ENCODE measurements at regions not wholly inside any gene's neighbourhood (a gene's known extent, or its start where the extent isn't known, plus 50 kb on each side); places are given as distances from the start of the nearest gene placed in this dataset.

GRCh38 chr1:232364654-232365382, 265.1 kb downstream of the SIPA1L2 start:
- no peak overlapping the region for H3K4me3 Mint-ChIP-seq
- Histone ChIP-seq H3K36me3 (ENCODE audit: control insufficient read depth, insufficient read depth, low read length) (no peaks in the 10 kb centered on the region), H3K9me3 (ENCODE audit: control insufficient read depth, low read length) (peaks cover 7% of the 10 kb centered on the region), H3K9ac (ENCODE audit: extremely low read depth, low read length, poor library complexity, severe bottlenecking) (no peak overlapping the region), H3K27ac (ENCODE audit: low read depth, low read length) (no peak overlapping the region), H3K4me1 (ENCODE audit: control insufficient read depth, insufficient read depth, low read length) (peaks cover 3% of the 10 kb centered on the region), H3K27me3 (ENCODE audit: control insufficient read depth, insufficient read depth, low read length, poor library complexity, severe bottlenecking) (no peaks in the 10 kb centered on the region), H3K4me3 (ENCODE audit: low read length) (no peak overlapping the region)
- no peaks in the 10 kb centered on the region for H3K27me3 Mint-ChIP-seq (ENCODE audit: insufficient read depth)
- no peak overlapping the region for H3K27ac Mint-ChIP-seq
- no peaks in the 10 kb centered on the region for H3K9me3 Mint-ChIP-seq
- no peak for TF ChIP-seq CTCF (conservative IDR thresholded peaks at IDR 0.05)
- WGBS, 2 experiments (ENCODE audit: insufficient coverage in 1 of 2, insufficient read length in 1 of 2): 92 to 100% methylated on average over 2 to 3 of the region's 3 CpGs
- peaks cover 7% of the 10 kb centered on the region for H3K4me1 Mint-ChIP-seq
- no peak for DNase-seq
- H3K36me3 Mint-ChIP-seq (ENCODE audit: low read depth): no peaks in the 10 kb centered on the region

- TF ChIP-seq CTCF (conservative IDR thresholded peaks at IDR 0.05): no peak
- no peaks in the 10 kb centered on the region for H3K36me3 Mint-ChIP-seq (ENCODE audit: low read depth)
- H3K9me3 Mint-ChIP-seq: no peaks in the 10 kb centered on the region
- no peak overlapping the region for H3K4me3 Mint-ChIP-seq
- Histone ChIP-seq H3K9ac (ENCODE audit: extremely low read depth, low read length, poor library complexity, severe bottlenecking) (no peak overlapping the region), H3K27ac (ENCODE audit: low read depth, low read length) (no peak overlapping the region), H3K36me3 (ENCODE audit: control insufficient read depth, insufficient read depth, low read length) (no peaks in the 10 kb centered on the region), H3K9me3 (ENCODE audit: control insufficient read depth, low read length) (peaks cover 8% of the 10 kb centered on the region), H3K27me3 (ENCODE audit: control insufficient read depth, insufficient read depth, low read length, poor library complexity, severe bottlenecking) (no peaks in the 10 kb centered on the region), H3K4me3 (ENCODE audit: low read length) (no peak overlapping the region), H3K4me1 (ENCODE audit: control insufficient read depth, insufficient read depth, low read length) (peaks cover 3% of the 10 kb centered on the region)
- 83 to 91% methylated on average over 1 to 2 of the region's 2 CpGs for WGBS, 2 experiments (ENCODE audit: insufficient coverage in 1 of 2, insufficient read length in 1 of 2)
- DNase-seq: no peak
- no peaks in the 10 kb centered on the region for H3K27me3 Mint-ChIP-seq (ENCODE audit: insufficient read depth)
- H3K27ac Mint-ChIP-seq: no peak overlapping the region
- H3K4me1 Mint-ChIP-seq: peaks cover 7% of the 10 kb centered on the region
Observed at GRCh38 chr1:232363008-232363407, 266.9 kb downstream of the SIPA1L2 start.

- no peak overlapping the region for H3K4me3 Mint-ChIP-seq
- Histone ChIP-seq H3K9ac (ENCODE audit: extremely low read depth, low read length, poor library complexity, severe bottlenecking) (no peak overlapping the region), H3K9me3 (ENCODE audit: control insufficient read depth, low read length) (peaks cover 8% of the 10 kb centered on the region), H3K4me3 (ENCODE audit: low read length) (no peak overlapping the region), H3K36me3 (ENCODE audit: control insufficient read depth, insufficient read depth, low read length) (no peaks in the 10 kb centered on the region), H3K27me3 (ENCODE audit: control insufficient read depth, insufficient read depth, low read length, poor library complexity, severe bottlenecking) (peaks cover 22% of the 10 kb centered on the region), H3K27ac (ENCODE audit: low read depth, low read length) (no peak overlapping the region), H3K4me1 (ENCODE audit: control insufficient read depth, insufficient read depth, low read length) (peaks cover 4% of the 10 kb centered on the region)
- peaks cover 12% of the 10 kb centered on the region for H3K4me1 Mint-ChIP-seq
- no peaks in the 10 kb centered on the region for H3K36me3 Mint-ChIP-seq (ENCODE audit: low read depth)
- no peak overlapping the region for H3K27ac Mint-ChIP-seq
- 92% methylated on average over 6 of the region's 6 CpGs for WGBS, 2 experiments (ENCODE audit: insufficient coverage in 1 of 2, insufficient read length in 1 of 2)
- H3K9me3 Mint-ChIP-seq: no peaks in the 10 kb centered on the region
- no peak for TF ChIP-seq CTCF (conservative IDR thresholded peaks at IDR 0.05)
- peaks cover 13% of the 10 kb centered on the region for H3K27me3 Mint-ChIP-seq (ENCODE audit: insufficient read depth)
- no peak for DNase-seq
Observed at GRCh38 chr1:232357416-232357815, 272.5 kb downstream of the SIPA1L2 start.

Measured in endodermal cell (in vitro differentiated cells).